GM18909 (cell line): ENCODE measurements at regions not wholly inside any gene's neighbourhood (a gene's known extent, or its start where the extent isn't known, plus 50 kb on each side); places are given as distances from the start of the nearest gene placed in this dataset.

Experiments
- ATAC-seq: cut with Tn5 transposase; IDR thresholded peaks from one replicate; pipeline ENCODE4 v1.9.1; 2021; ENCODE audit warnings: mild to moderate bottlenecking; ENCODE audit not compliant: unreplicated experiment, poor library complexity

- ATAC-seq, result no peak
Observed at GRCh38 chr1:94708811-94709210, 111.3 kb upstream of the SLC44A3 start.

- ATAC-seq, result no peak
Observed at GRCh38 chr1:94708299-94708685, 111.9 kb upstream of the SLC44A3 start.

- no peak for ATAC-seq
Observed at GRCh38 chr1:94707321-94708298, 112.5 kb upstream of the SLC44A3 start.

GRCh38 chr1:94702442-94702815 is 117.7 kb upstream of the SLC44A3 start:
- ATAC-seq, result no peak

- no peak for ATAC-seq
Observed at GRCh38 chr1:94701796-94702441, 118.2 kb upstream of the SLC44A3 start.

GRCh38 chr1:94698759-94699502 is 121.2 kb upstream of the SLC44A3 start:
- ATAC-seq, result no peak

GRCh38 chr1:94698356-94698755 is 121.8 kb upstream of the SLC44A3 start:
- ATAC-seq, result no peak

GRCh38 chr1:94697839-94698238 is 122.3 kb upstream of the SLC44A3 start:
- no peak for ATAC-seq

- no peak for ATAC-seq
Observed at GRCh38 chr1:94694226-94694915, 125.8 kb upstream of the SLC44A3 start.

- ATAC-seq, result no peak
Observed at GRCh38 chr1:94693435-94693834, 126.7 kb upstream of the SLC44A3 start.

- ATAC-seq, result no peak
Observed at GRCh38 chr1:94693029-94693428, 127.1 kb upstream of the SLC44A3 start.

- ATAC-seq, result no peak
Observed at GRCh38 chr1:94688646-94689045, 131.5 kb upstream of the SLC44A3 start.

GRCh38 chr1:94686882-94687281 is 133.3 kb upstream of the SLC44A3 start:
- ATAC-seq, result no peak

GRCh38 chr1:94684690-94685250 is 135.4 kb upstream of the SLC44A3 start:
- no peak for ATAC-seq

GRCh38 chr1:94683886-94684285 is 136.3 kb upstream of the SLC44A3 start:
- ATAC-seq, result no peak

GRCh38 chr1:94680039-94680377 is 138.4 kb upstream of the F3 start:
- no peak for ATAC-seq

- ATAC-seq, result no peak
Observed at GRCh38 chr1:94679332-94680038, 137.9 kb upstream of the F3 start.

- no peak for ATAC-seq
Observed at GRCh38 chr1:94678202-94678848, 136.8 kb upstream of the F3 start.

GRCh38 chr1:94677714-94678113 is 136.2 kb upstream of the F3 start:
- no peak for ATAC-seq
